PC-3 (cell line): ENCODE measurements at regions not wholly inside any gene's neighbourhood (a gene's known extent, or its start where the extent isn't known, plus 50 kb on each side); places are given as distances from the start of the nearest gene placed in this dataset.
A peak's percentile ranks its signal among the peaks of the same experiment; 100 is the strongest.

Source experiments
- ATAC-seq: fragments of 200-7000 bp; cut with Tn5 transposase; 2 replicates; pipeline ENCODE4 v1.9.1; 2020; ENCODE audit warnings: mild to moderate bottlenecking, moderate library complexity
- BruUV-seq: library from RNA; stranded (reverse); fragments of 400-500 nt; replicated peaks from 2 replicates; lab custom pipeline; 2021; lab: Mats Ljungman, UMichigan
- CTCF ChIA-PET: fragments of 300-600 bp; sonication (Branson Sonifier 250); formaldehyde crosslinking; loops from one replicate; lab custom pipeline; 2022; ENCODE audit warnings: antibody characterized with exemption; lab: Charles Lee
- POLR2A ChIA-PET: fragments of 300-600 bp; sonication (Branson Sonifier 250); formaldehyde crosslinking; loops from one replicate; lab custom pipeline; 2022; ENCODE audit warnings: antibody characterized with exemption; ENCODE audit not compliant: unreplicated experiment; lab: Charles Lee
- DNase-seq: peaks from one replicate; pipeline ENCODE4 v3.0.0-alpha.2; 2015
- H2AFZ ChIP-seq: fragments of 300-600 bp; sonication (generic); 2 replicates; pipeline ENCODE4 v1.6.0; 2016; ENCODE audit warnings: antibody characterized with exemption, low read length
- H3F3A ChIP-seq: fragments of 300-600 bp; sonication (generic); one replicate; pipeline ENCODE4 v1.6.0; 2017; ENCODE audit warnings: antibody characterized with exemption, low read length, control low read depth, mild to moderate bottlenecking; ENCODE audit not compliant: unreplicated experiment
- H3K27ac ChIP-seq: fragments of 300-600 bp; sonication (generic); 2 replicates; pipeline ENCODE4 v1.5.1; 2016; ENCODE audit warnings: mild to moderate bottlenecking, low read length
- H3K27me3 ChIP-seq: fragments of 300-600 bp; sonication (generic); 2 replicates; pipeline ENCODE4 v1.6.1; 2016; ENCODE audit warnings: low read length, mixed read lengths
- H3K36me3 ChIP-seq: fragments of 300-600 bp; sonication (generic); 2 replicates; pipeline ENCODE4 v1.6.1; 2016; ENCODE audit warnings: low read depth, mixed run types, low read length, mixed read lengths
- H3K4me1 ChIP-seq: fragments of 300-600 bp; sonication (generic); 2 replicates; pipeline ENCODE4 v1.5.1; 2016; ENCODE audit warnings: low read length; ENCODE audit not compliant: insufficient read depth
- H3K4me2 ChIP-seq: fragments of 300-600 bp; sonication (generic); 2 replicates; pipeline ENCODE4 v1.6.0; 2016; ENCODE audit warnings: low read length
- H3K4me3 ChIP-seq: fragments of 300-600 bp; sonication (generic); 2 replicates; pipeline ENCODE4 v1.5.1; 2016; ENCODE audit warnings: mild to moderate bottlenecking, low read length, mixed read lengths
- H3K79me2 ChIP-seq: fragments of 300-600 bp; sonication (generic); 2 replicates; pipeline ENCODE4 v1.6.1; 2017; ENCODE audit warnings: low read length, mixed read lengths
- H3K9ac ChIP-seq: fragments of 300-600 bp; sonication (generic); 2 replicates; pipeline ENCODE4 v1.6.0; 2016; ENCODE audit warnings: mild to moderate bottlenecking, low read length
- H3K9me2 ChIP-seq: fragments of 300-600 bp; sonication (generic); replicated peaks from 2 replicates; pipeline ENCODE4 v1.6.1; 2016; ENCODE audit warnings: mixed run types, low read length, mixed read lengths
- H3K9me3 ChIP-seq: fragments of 300-600 bp; sonication (generic); 2 replicates; pipeline ENCODE4 v1.6.1; 2016; ENCODE audit warnings: low read length, mixed read lengths
- H4K20me1 ChIP-seq: fragments of 300-600 bp; sonication (generic); 2 replicates; pipeline ENCODE4 v1.6.1; 2016; ENCODE audit warnings: low read length, mixed read lengths
- CTCF ChIP-seq: fragments of 300-600 bp; sonication (generic); conservative IDR thresholded peaks from 2 replicates; pipeline ENCODE4 v1.5.1; 2017; ENCODE audit warnings: antibody characterized with exemption, low read depth, mild to moderate bottlenecking, low read length
- EZH2 ChIP-seq: fragments of 300-600 bp; sonication (generic); IDR thresholded peaks from one replicate; pipeline ENCODE4 v1.6.1; 2017; ENCODE audit warnings: antibody characterized with exemption, mild to moderate bottlenecking, low read length; ENCODE audit not compliant: unreplicated experiment
- EZH2phosphoT487 ChIP-seq: fragments of 300-600 bp; sonication (generic); IDR thresholded peaks from 2 replicates; pipeline ENCODE4 v1.6.1; 2018; ENCODE audit warnings: mild to moderate bottlenecking, antibody characterized with exemption, low read length, borderline replicate concordance
- intact Hi-C: fragments of 100-400 bp; cut with micrococcal nuclease; formaldehyde crosslinking; loops from 2 replicates; pipeline ENCODE4 v1.9.0; 2023

- TF ChIP-seq EZH2phosphoT487 (no peak), CTCF (no peak), EZH2 (no peak)
- CTCF ChIA-PET, result no interaction called here
- no peak overlapping the region for H3K4me2 ChIP-seq
- H3K4me1 ChIP-seq, result no peaks in the 10 kb centered on the region
- H3K9me3 ChIP-seq, result no peaks in the 10 kb centered on the region
- no peaks in the 10 kb centered on the region for H3K79me2 ChIP-seq
- H3K9ac ChIP-seq, result no peak overlapping the region
- H3K4me3 ChIP-seq, result no peak overlapping the region
- H4K20me1 ChIP-seq, result no peaks in the 10 kb centered on the region
- no peaks in the 10 kb centered on the region for H3K36me3 ChIP-seq
- intact Hi-C loops, result no loop called here
- H3F3A ChIP-seq, result no peaks in the 10 kb centered on the region
- no peaks in the 10 kb centered on the region for H3K9me2 ChIP-seq
- no peaks in the 10 kb centered on the region for H3K27me3 ChIP-seq
- BruUV-seq, result no TSS peak
- POLR2A ChIA-PET, result no interaction called here
- DNase-seq (peak; percentile 21), ATAC-seq (no peak)
- no peak overlapping the region for H2AFZ ChIP-seq
- H3K27ac ChIP-seq, result no peak overlapping the region
Measured at GRCh38 chr4:149886786-149887490, 71.3 kb upstream of the IQCM start.

GRCh38 chr4:149889991-149890390 lies 74.3 kb upstream of the IQCM start:
- CTCF ChIA-PET, result no interaction called here
- no peaks in the 10 kb centered on the region for H3K79me2 ChIP-seq
- no peaks in the 10 kb centered on the region for H3K9me2 ChIP-seq
- H3K4me2 ChIP-seq, result no peak overlapping the region
- no peaks in the 10 kb centered on the region for H3K4me1 ChIP-seq
- DNase-seq (no peak), ATAC-seq (no peak)
- H2AFZ ChIP-seq, result no peak overlapping the region
- H3K4me3 ChIP-seq, result no peak overlapping the region
- POLR2A ChIA-PET, result no interaction called here
- no peaks in the 10 kb centered on the region for H3K9me3 ChIP-seq
- H3K36me3 ChIP-seq, result no peaks in the 10 kb centered on the region
- H3K9ac ChIP-seq, result no peak overlapping the region
- H4K20me1 ChIP-seq, result no peaks in the 10 kb centered on the region
- intact Hi-C loops, result loop anchor here (10.0 kb wide), 1 partner anchor 155 kb away; no protein-coding TSS in a partner anchor
- no TSS peak for BruUV-seq
- TF ChIP-seq CTCF (no peak), EZH2 (no peak), EZH2phosphoT487 (no peak)
- no peaks in the 10 kb centered on the region for H3F3A ChIP-seq
- no peaks in the 10 kb centered on the region for H3K27me3 ChIP-seq
- no peak overlapping the region for H3K27ac ChIP-seq

GRCh38 chr4:149890531-149890930 lies 74.9 kb upstream of the IQCM start:
- intact Hi-C loops, result loop anchor here (10.0 kb wide), 1 partner anchor 156 kb away; no protein-coding TSS in a partner anchor
- no peak overlapping the region for H3K9ac ChIP-seq
- H3K36me3 ChIP-seq, result no peaks in the 10 kb centered on the region
- no peaks in the 10 kb centered on the region for H3K9me2 ChIP-seq
- no peak overlapping the region for H3K4me3 ChIP-seq
- H3K4me2 ChIP-seq, result no peak overlapping the region
- no peak overlapping the region for H3K27ac ChIP-seq
- no peaks in the 10 kb centered on the region for H4K20me1 ChIP-seq
- ATAC-seq, result no peak
- BruUV-seq, result no TSS peak
- H2AFZ ChIP-seq, result no peak overlapping the region
- DNase-seq, result no peak
- H3K4me1 ChIP-seq, result no peaks in the 10 kb centered on the region
- POLR2A ChIA-PET, result no interaction called here
- no peak for TF ChIP-seq EZH2phosphoT487
- TF ChIP-seq EZH2, result no peak
- TF ChIP-seq CTCF, result no peak
- no peaks in the 10 kb centered on the region for H3K27me3 ChIP-seq
- H3F3A ChIP-seq, result no peaks in the 10 kb centered on the region
- no peaks in the 10 kb centered on the region for H3K79me2 ChIP-seq
- H3K9me3 ChIP-seq, result no peaks in the 10 kb centered on the region
- CTCF ChIA-PET, result no interaction called here
